ENCODE measurements at regions not wholly inside any gene's neighbourhood (a gene's known extent, or its start where the extent isn't known, plus 50 kb on each side); places are given as distances from the start of the nearest gene placed in this dataset.

DNA sequence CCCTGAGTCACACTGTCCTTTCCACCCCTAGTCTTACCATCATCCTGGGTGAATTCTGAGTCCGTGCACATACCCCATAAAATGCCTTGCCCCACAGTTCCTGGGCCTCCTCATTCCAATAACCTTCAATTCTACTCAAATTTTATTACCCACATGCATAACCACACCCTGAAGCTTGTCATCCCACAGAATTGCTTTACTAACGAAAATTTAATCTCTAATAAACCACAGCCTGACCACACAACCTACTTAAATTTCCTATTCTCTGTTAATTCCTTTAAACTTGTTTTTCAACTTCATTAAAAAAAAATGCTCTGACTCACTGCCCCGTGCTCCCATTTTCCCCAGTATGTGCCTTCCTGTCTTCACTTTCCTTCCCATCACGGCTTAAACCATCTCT is 205.9 kb downstream of the PHLDA1 start:
- DNase-seq (ENCODE audit: extremely low spot score) = no peak
- ChIA-PET POLR2A (no interaction called here), CTCF (no interaction called here)
- TF ChIP-seq LEF1 (IDR thresholded peaks at IDR 0.05; ENCODE audit: borderline replicate concordance) (no peak), ARNT (IDR thresholded peaks at IDR 0.05) (no peak)
- TF ChIP-seq, protein P1, sequence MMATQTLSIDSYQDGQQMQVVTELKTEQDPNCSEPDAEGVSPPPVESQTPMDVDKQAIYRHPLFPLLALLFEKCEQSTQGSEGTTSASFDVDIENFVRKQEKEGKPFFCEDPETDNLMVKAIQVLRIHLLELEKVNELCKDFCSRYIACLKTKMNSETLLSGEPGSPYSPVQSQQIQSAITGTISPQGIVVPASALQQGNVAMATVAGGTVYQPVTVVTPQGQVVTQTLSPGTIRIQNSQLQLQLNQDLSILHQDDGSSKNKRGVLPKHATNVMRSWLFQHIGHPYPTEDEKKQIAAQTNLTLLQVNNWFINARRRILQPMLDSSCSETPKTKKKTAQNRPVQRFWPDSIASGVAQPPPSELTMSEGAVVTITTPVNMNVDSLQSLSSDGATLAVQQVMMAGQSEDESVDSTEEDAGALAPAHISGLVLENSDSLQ (IDR thresholded peaks at IDR 0.05) = no peak

GRCh38 chr12:75823475-75823874 is 208.1 kb downstream of the PHLDA1 start:
- DNase-seq (ENCODE audit: extremely low spot score) = no peak
- TF ChIP-seq HDGF (IDR thresholded peaks at IDR 0.05; ENCODE audit: borderline replicate concordance) (no peak), FOXK2 (IDR thresholded peaks at IDR 0.05) (no peak), BHLHE40 (IDR thresholded peaks at IDR 0.05; ENCODE audit: borderline replicate concordance) (no peak), LEF1 (IDR thresholded peaks at IDR 0.05; ENCODE audit: borderline replicate concordance) (no peak), FOXA1 (IDR thresholded peaks at IDR 0.05) (no peak), ARNT (IDR thresholded peaks at IDR 0.05) (no peak), SUZ12 (IDR thresholded peaks at IDR 0.05) (no peak), NFRKB (IDR thresholded peaks at IDR 0.05) (no peak), FOXM1 (IDR thresholded peaks at IDR 0.05; ENCODE audit: borderline replicate concordance) (no peak), SP1 (IDR thresholded peaks at IDR 0.05) (no peak), L3MBTL2 (conservative IDR thresholded peaks at IDR 0.05) (no peak), CTBP1 (IDR thresholded peaks at IDR 0.05; ENCODE audit: borderline replicate concordance) (no peak), TARDBP (IDR thresholded peaks at IDR 0.05) (no peak)
- POLR2A ChIA-PET = no interaction called here
- CTCF ChIA-PET = no interaction called here

GRCh38 chr12:75822416-75822815 is 209.2 kb downstream of the PHLDA1 start:
- ChIA-PET CTCF (no interaction called here), POLR2A (no interaction called here)
- no peak for TF ChIP-seq FOXK2 (IDR thresholded peaks at IDR 0.05)
- no peak for TF ChIP-seq CTBP1 (IDR thresholded peaks at IDR 0.05; ENCODE audit: borderline replicate concordance)
- TF ChIP-seq HDGF (IDR thresholded peaks at IDR 0.05; ENCODE audit: borderline replicate concordance) = no peak
- TF ChIP-seq TARDBP (IDR thresholded peaks at IDR 0.05) = no peak
- no peak for TF ChIP-seq SUZ12 (IDR thresholded peaks at IDR 0.05)
- TF ChIP-seq FOXM1 (IDR thresholded peaks at IDR 0.05; ENCODE audit: borderline replicate concordance) = no peak
- TF ChIP-seq LEF1 (IDR thresholded peaks at IDR 0.05; ENCODE audit: borderline replicate concordance) = no peak
- TF ChIP-seq BHLHE40 (IDR thresholded peaks at IDR 0.05; ENCODE audit: borderline replicate concordance) = no peak
- TF ChIP-seq FOXA1 (IDR thresholded peaks at IDR 0.05) = no peak
- no peak for TF ChIP-seq NFRKB (IDR thresholded peaks at IDR 0.05)
- no peak for TF ChIP-seq L3MBTL2 (conservative IDR thresholded peaks at IDR 0.05)
- TF ChIP-seq ARNT (IDR thresholded peaks at IDR 0.05) = no peak
- TF ChIP-seq, protein P1 (IDR thresholded peaks at IDR 0.05) = no peak
- TF ChIP-seq ZNF384 (IDR thresholded peaks at IDR 0.05) = no peak
- no peak for TF ChIP-seq SP1 (IDR thresholded peaks at IDR 0.05)
- no peak for TF ChIP-seq ELF4 (IDR thresholded peaks at IDR 0.05)

GRCh38 chr12:75820848-75821578 is 210.6 kb downstream of the PHLDA1 start:
- CTCF ChIA-PET = no interaction called here
- TF ChIP-seq CTBP1 (IDR thresholded peaks at IDR 0.05; ENCODE audit: borderline replicate concordance) = no peak
- no peak for TF ChIP-seq L3MBTL2 (conservative IDR thresholded peaks at IDR 0.05)
- no peak for TF ChIP-seq LEF1 (IDR thresholded peaks at IDR 0.05; ENCODE audit: borderline replicate concordance)
- TF ChIP-seq NFRKB (IDR thresholded peaks at IDR 0.05) = no peak
- TF ChIP-seq FOXM1 (IDR thresholded peaks at IDR 0.05; ENCODE audit: borderline replicate concordance) = no peak
- TF ChIP-seq FOXA1 (IDR thresholded peaks at IDR 0.05) = no peak
- no peak for TF ChIP-seq SUZ12 (IDR thresholded peaks at IDR 0.05)
- TF ChIP-seq ELF4 (IDR thresholded peaks at IDR 0.05) = no peak
- DNase-seq (ENCODE audit: extremely low spot score) = no peak
- POLR2A ChIA-PET = no interaction called here

More at GRCh38 chr12:75822416-75822815, 209.2 kb downstream of the PHLDA1 start:
- DNase-seq (ENCODE audit: extremely low spot score) = no peak

DNA sequence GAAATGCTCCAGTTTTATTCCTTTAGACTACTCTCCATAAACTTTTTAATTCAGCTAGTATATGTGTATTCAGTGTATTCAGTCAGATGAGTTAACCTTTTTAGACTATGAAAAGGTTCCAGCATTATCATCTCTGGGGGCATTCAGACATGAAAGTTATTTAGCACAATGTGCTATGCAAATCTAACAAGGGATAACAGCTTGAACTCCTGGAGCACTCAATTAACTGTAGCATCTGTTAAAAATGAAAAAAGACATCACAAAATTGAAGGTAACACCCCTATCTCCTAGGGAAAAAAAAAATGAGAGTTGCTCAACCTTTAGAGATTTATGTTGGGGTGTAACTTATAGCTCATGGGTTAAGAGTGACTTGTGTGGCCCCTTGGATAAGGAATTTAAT is 211.5 kb downstream of the PHLDA1 start:
- ChIA-PET CTCF (no interaction called here), POLR2A (no interaction called here)
- no peak for DNase-seq (ENCODE audit: extremely low spot score)
- TF ChIP-seq HDGF (IDR thresholded peaks at IDR 0.05; ENCODE audit: borderline replicate concordance) = no peak
- no peak for TF ChIP-seq ARNT (IDR thresholded peaks at IDR 0.05)
- no peak for TF ChIP-seq ELF4 (IDR thresholded peaks at IDR 0.05)
- TF ChIP-seq TARDBP (IDR thresholded peaks at IDR 0.05) = no peak
- TF ChIP-seq ZNF384 (IDR thresholded peaks at IDR 0.05) = no peak
- no peak for TF ChIP-seq NFRKB (IDR thresholded peaks at IDR 0.05)
- no peak for TF ChIP-seq CTBP1 (IDR thresholded peaks at IDR 0.05; ENCODE audit: borderline replicate concordance)
- no peak for TF ChIP-seq FOXK2 (IDR thresholded peaks at IDR 0.05)
- no peak for TF ChIP-seq L3MBTL2 (conservative IDR thresholded peaks at IDR 0.05)
- TF ChIP-seq, protein P1 (IDR thresholded peaks at IDR 0.05) = no peak
- TF ChIP-seq FOXA1 (IDR thresholded peaks at IDR 0.05) = no peak
- no peak for TF ChIP-seq SUZ12 (IDR thresholded peaks at IDR 0.05)
- TF ChIP-seq BHLHE40 (IDR thresholded peaks at IDR 0.05; ENCODE audit: borderline replicate concordance) = no peak
- TF ChIP-seq FOXM1 (IDR thresholded peaks at IDR 0.05; ENCODE audit: borderline replicate concordance) = no peak

- TF ChIP-seq ZNF384 (IDR thresholded peaks at IDR 0.05) (no peak), FOXA1 (IDR thresholded peaks at IDR 0.05) (no peak), ARNT (IDR thresholded peaks at IDR 0.05) (no peak), HDGF (IDR thresholded peaks at IDR 0.05; ENCODE audit: borderline replicate concordance) (no peak), FOXM1 (IDR thresholded peaks at IDR 0.05; ENCODE audit: borderline replicate concordance) (no peak), NFRKB (IDR thresholded peaks at IDR 0.05) (no peak), BHLHE40 (IDR thresholded peaks at IDR 0.05; ENCODE audit: borderline replicate concordance) (no peak), CTBP1 (IDR thresholded peaks at IDR 0.05; ENCODE audit: borderline replicate concordance) (no peak)
- TF ChIP-seq, protein P1 (IDR thresholded peaks at IDR 0.05) = no peak
- no peak for DNase-seq (ENCODE audit: extremely low spot score)
- CTCF ChIA-PET = no interaction called here
- POLR2A ChIA-PET = no interaction called here
Measured at GRCh38 chr12:75819512-75819911, 212.1 kb downstream of the PHLDA1 start.
